ENCODE measurements at regions not wholly inside any gene's neighbourhood (a gene's known extent, or its start where the extent isn't known, plus 50 kb on each side); places are given as distances from the start of the nearest gene placed in this dataset.

- no peak for TF ChIP-seq CTCF (IDR thresholded peaks at IDR 0.05)
- TF ChIP-seq POLR2A (IDR thresholded peaks at IDR 0.05): no peak
Observed at GRCh38 chr3:6571448-6571847, 289.5 kb upstream of the GRM7 start.

Data from stomach (tissue), 4 donors.